ENCODE measurements at regions not wholly inside any gene's neighbourhood (a gene's known extent, or its start where the extent isn't known, plus 50 kb on each side); places are given as distances from the start of the nearest gene placed in this dataset.

GRCh38 chr3:153599685-153600084 lies 437.7 kb downstream of the RAP2B start:
- TF ChIP-seq CTCF (conservative IDR thresholded peaks at IDR 0.05; ENCODE audit: low read length) (no peak), EZH2phosphoT487 (IDR thresholded peaks at IDR 0.05; ENCODE audit: borderline replicate concordance, low read depth, low read length) (no peak)
